ENCODE measurements at regions not wholly inside any gene's neighbourhood (a gene's known extent, or its start where the extent isn't known, plus 50 kb on each side); places are given as distances from the start of the nearest gene placed in this dataset.

DNA sequence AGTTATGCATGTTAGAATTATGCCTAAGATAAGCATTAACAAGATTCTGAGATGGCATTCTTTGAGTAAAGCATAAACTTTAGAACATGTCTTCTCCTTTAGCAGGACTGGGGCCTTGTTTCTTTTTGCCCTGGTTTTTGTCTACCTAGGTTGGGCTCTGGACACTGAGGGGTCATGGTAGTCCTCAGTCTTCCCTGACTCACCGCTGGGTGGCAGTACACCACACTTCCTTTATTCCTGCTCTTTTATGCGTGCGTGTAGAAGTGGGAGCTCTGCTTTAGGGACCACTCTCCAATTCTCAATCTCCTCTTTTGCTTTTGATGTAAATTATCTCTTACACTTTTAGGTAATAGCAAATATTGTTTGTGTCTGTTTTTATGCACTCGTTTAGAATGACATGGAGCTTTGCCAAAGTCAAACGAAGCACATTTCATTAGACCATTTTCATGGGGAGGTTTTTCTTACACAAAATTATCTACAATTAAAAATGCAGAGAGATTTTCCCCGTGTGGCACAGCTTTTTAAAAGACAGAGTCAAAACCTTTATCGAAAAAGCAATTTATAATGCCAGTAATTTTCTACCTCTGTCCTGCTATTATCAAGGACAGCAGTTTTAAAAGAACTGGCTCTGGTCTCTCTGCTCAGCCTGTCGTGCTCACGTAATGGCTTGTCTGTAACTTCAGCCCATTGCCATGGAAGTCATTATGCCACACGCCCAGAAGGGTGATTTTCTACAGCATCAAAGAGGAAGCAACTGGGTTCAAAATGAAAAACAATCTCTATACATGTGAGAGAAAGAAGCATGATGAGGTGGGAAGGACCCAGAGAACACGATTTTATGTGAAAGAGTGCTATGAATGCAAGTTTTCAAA is 413.9 kb downstream of the COG6 start:
- H3K27ac Mint-ChIP-seq, result peak overlapping the region; percentile 22 to 88 (median 64)
- peak overlapping the region; percentile 34 to 86 (median 68) for H3K4me3 Mint-ChIP-seq
- CTCF ChIA-PET, result interaction anchor here (0.6 to 4.8 kb wide), 37 partner anchors 8 to 721 kb away, joined by 3 to 59 read pairs (median 4); partner anchors contain the start of gene FOXO1

DNA sequence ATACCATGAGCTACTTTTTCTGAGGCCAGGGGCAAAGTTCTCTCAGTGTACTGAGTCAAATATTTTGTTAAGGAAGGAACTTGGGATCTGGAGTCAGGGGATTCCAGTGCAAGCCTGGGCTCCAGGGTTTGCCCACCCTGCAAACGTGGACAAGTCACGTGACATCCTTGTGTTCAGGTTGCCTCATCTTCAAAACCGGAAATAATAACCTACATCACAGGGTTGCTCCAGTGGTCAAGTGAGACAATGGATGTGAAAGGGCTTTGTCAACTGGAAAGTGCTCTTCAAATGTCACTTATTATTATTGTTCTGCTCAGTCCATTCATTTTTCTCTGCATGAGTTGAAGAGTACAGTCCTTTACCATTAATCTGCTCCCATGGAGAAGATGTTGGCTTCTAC is 414.9 kb downstream of the COG6 start:
- Mint-ChIP-seq H3K27me3 (no peaks in the 10 kb centered on the region), H3K36me3 (peaks cover 0 to 1% (median 0%) of the 10 kb centered on the region in 5 donors), H3K9me3 (no peaks in the 10 kb centered on the region), H3K4me1 (peaks cover 6 to 50% (median 34%) of the 10 kb centered on the region in 7 donors), H3K27ac (peak overlapping the region in 3 of 9 donors; percentile 47 to 67 (median 49)), H3K4me3 (peak overlapping the region in 6 of 10 donors; percentile 19 to 77 (median 30))
- H3K27me3 ChIP-seq (ENCODE audit: control insufficient read depth in 2 of 2, insufficient read depth in 2 of 2, low read length in 2 of 2), result no peaks in the 10 kb centered on the region
- ATAC-seq, result no peak
- peaks cover 0 to 22% of the 10 kb centered on the region in 2 donors for H3K4me1 ChIP-seq (ENCODE audit: control insufficient read depth in 2 of 2, insufficient read depth in 2 of 2, low read length in 2 of 2)
- intact Hi-C loops (cut with micrococcal nuclease), result no loop called here
- ChIA-PET POLR2A (interaction anchor here (0.8 to 1.8 kb wide), 3 partner anchors 117 to 417 kb away, joined by 3 to 11 read pairs (median 3); no protein-coding TSS in a partner anchor), CTCF (interaction anchor here (0.7 to 4.8 kb wide), 11 partner anchors 9 to 611 kb away, joined by 3 to 59 read pairs (median 5); partner anchors contain the start of gene FOXO1)
- no peaks in the 10 kb centered on the region for H3K36me3 ChIP-seq (ENCODE audit: control insufficient read depth in 2 of 3, insufficient read depth in 3 of 3, low read length in 3 of 3)
- DNase-seq, result no peak
- H3K27ac ChIP-seq (ENCODE audit: low read depth, low read length), result no peak overlapping the region
- H3K9me3 ChIP-seq (ENCODE audit: control insufficient read depth in 2 of 3, low read length in 3 of 3), result no peaks in the 10 kb centered on the region
- no peak overlapping the region for H3K4me3 ChIP-seq (ENCODE audit: low read length)

More for the DNA sequence above, 413.9 kb downstream of the COG6 start:
- H3K36me3 ChIP-seq (ENCODE audit: control insufficient read depth in 2 of 3, insufficient read depth in 3 of 3, low read length in 3 of 3), result no peaks in the 10 kb centered on the region
- POLR2A ChIA-PET, result interaction anchor here (0.7 to 1.8 kb wide), 10 partner anchors 58 to 599 kb away, joined by 3 to 11 read pairs (median 4); no protein-coding TSS in a partner anchor
- H3K4me1 ChIP-seq (ENCODE audit: control insufficient read depth in 2 of 2, insufficient read depth in 2 of 2, low read length in 2 of 2), result peaks cover 0 to 22% of the 10 kb centered on the region in 2 donors
- H3K27ac ChIP-seq (ENCODE audit: low read depth, low read length), result no peak overlapping the region
- Mint-ChIP-seq H3K4me1 (peaks cover 6 to 44% (median 29%) of the 10 kb centered on the region in 7 donors), H3K27me3 (no peaks in the 10 kb centered on the region), H3K36me3 (peaks cover 0 to 1% (median 0%) of the 10 kb centered on the region in 5 donors), H3K9me3 (no peaks in the 10 kb centered on the region)
- no peaks in the 10 kb centered on the region for H3K9me3 ChIP-seq (ENCODE audit: control insufficient read depth in 2 of 3, low read length in 3 of 3)
- intact Hi-C loops (cut with micrococcal nuclease), result loop anchor here (1.0 to 10.0 kb wide), 15 partner anchors 118 to 708 kb away; partner anchors contain the start of gene FOXO1 (in 2 of the 2)
- no peak overlapping the region for H3K4me3 ChIP-seq (ENCODE audit: low read length)
- DNase-seq (peak; percentile 46 to 76 (median 64)), ATAC-seq (peak; percentile 96)
- H3K27me3 ChIP-seq (ENCODE audit: control insufficient read depth in 2 of 2, insufficient read depth in 2 of 2, low read length in 2 of 2), result no peaks in the 10 kb centered on the region

DNA sequence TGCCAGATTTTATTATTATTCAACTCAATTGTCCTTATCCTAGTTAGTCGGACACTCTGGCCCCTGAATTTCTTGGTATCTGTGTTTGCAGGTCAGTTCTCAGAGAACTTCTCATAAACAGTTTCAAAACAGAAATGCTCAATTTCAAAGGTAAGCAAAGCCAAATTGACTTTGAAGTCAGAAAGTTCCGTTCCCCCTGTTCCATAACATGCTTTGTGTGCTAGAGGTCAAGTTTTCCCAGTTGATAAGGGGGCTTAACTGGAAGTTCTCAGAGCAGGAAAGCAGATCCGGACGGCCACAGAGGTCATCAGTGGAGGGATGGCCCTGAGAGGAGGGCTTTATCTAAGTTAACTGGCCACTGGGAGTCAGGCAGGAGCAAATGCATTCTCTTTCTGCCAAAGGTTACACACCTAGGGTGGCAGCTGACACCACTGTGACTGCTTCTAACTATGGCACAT is 417.2 kb downstream of the COG6 start:
- POLR2A ChIA-PET, result no interaction called here
- no peak overlapping the region for H3K27ac Mint-ChIP-seq

GRCh38 chr13:40074338-40074737 is 418.9 kb downstream of the COG6 start:
- H3K36me3 Mint-ChIP-seq, result peaks cover 0 to 3% (median 0%) of the 10 kb centered on the region in 5 donors
- Histone ChIP-seq H3K4me1 (ENCODE audit: control insufficient read depth in 2 of 2, insufficient read depth in 2 of 2, low read length in 2 of 2) (peaks cover 0 to 18% of the 10 kb centered on the region in 2 donors), H3K4me3 (ENCODE audit: low read length) (no peak overlapping the region), H3K9me3 (ENCODE audit: control insufficient read depth in 2 of 3, low read length in 3 of 3) (no peaks in the 10 kb centered on the region), H3K27me3 (ENCODE audit: control insufficient read depth in 2 of 2, insufficient read depth in 2 of 2, low read length in 2 of 2) (no peaks in the 10 kb centered on the region), H3K36me3 (ENCODE audit: control insufficient read depth in 2 of 3, insufficient read depth in 3 of 3, low read length in 3 of 3) (no peaks in the 10 kb centered on the region), H3K27ac (ENCODE audit: low read depth, low read length) (no peak overlapping the region)
- no peak overlapping the region for H3K27ac Mint-ChIP-seq
- peaks cover 0 to 5% (median 0%) of the 10 kb centered on the region in 11 donors for H3K9me3 Mint-ChIP-seq
- no peak for DNase-seq
- no peaks in the 10 kb centered on the region for H3K27me3 Mint-ChIP-seq
- intact Hi-C loops (cut with micrococcal nuclease), result no loop called here
- no peak overlapping the region for H3K4me3 Mint-ChIP-seq
- peaks cover 11 to 71% (median 40%) of the 10 kb centered on the region in 7 donors for H3K4me1 Mint-ChIP-seq
- ChIA-PET POLR2A (no interaction called here), CTCF (no interaction called here)
- ATAC-seq, result no peak

More for the DNA sequence above, 417.2 kb downstream of the COG6 start:
- Histone ChIP-seq H3K36me3 (ENCODE audit: control insufficient read depth in 2 of 3, insufficient read depth in 3 of 3, low read length in 3 of 3) (no peaks in the 10 kb centered on the region), H3K4me3 (ENCODE audit: low read length) (no peak overlapping the region), H3K27me3 (ENCODE audit: control insufficient read depth in 2 of 2, insufficient read depth in 2 of 2, low read length in 2 of 2) (no peaks in the 10 kb centered on the region), H3K27ac (ENCODE audit: low read depth, low read length) (no peak overlapping the region), H3K9me3 (ENCODE audit: control insufficient read depth in 2 of 3, low read length in 3 of 3) (no peaks in the 10 kb centered on the region), H3K4me1 (ENCODE audit: control insufficient read depth in 2 of 2, insufficient read depth in 2 of 2, low read length in 2 of 2) (peaks cover 0 to 22% of the 10 kb centered on the region in 2 donors)
- Mint-ChIP-seq H3K9me3 (peaks cover 0 to 2% (median 0%) of the 10 kb centered on the region in 11 donors), H3K4me1 (peaks cover 11 to 68% (median 33%) of the 10 kb centered on the region in 7 donors), H3K4me3 (no peak overlapping the region), H3K36me3 (peaks cover 0 to 2% (median 0%) of the 10 kb centered on the region in 5 donors), H3K27me3 (no peaks in the 10 kb centered on the region)
- ATAC-seq (no peak), DNase-seq (no peak)
- CTCF ChIA-PET, result no interaction called here
- intact Hi-C loops (cut with micrococcal nuclease), result no loop called here

DNA sequence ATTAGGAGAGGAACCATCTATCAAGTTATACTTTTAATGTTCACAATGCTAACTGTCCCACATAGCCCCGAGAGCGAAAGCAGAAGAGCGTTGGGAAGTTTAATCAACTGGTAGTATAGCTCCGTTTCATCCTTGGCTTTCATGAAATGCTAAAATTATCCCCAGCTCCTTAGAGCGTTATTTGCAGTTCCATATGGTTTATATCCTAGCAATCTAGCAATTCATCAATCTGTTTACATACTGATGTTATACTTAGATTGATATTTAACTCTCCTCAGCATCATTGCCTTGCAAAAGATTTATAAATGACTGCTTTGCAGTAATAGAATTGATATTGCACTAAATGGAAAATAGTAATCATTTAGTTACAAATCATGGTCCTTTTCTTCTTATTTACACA is 419.8 kb downstream of the COG6 start:
- no peaks in the 10 kb centered on the region for H3K27me3 Mint-ChIP-seq
- Histone ChIP-seq H3K27me3 (ENCODE audit: control insufficient read depth in 2 of 2, insufficient read depth in 2 of 2, low read length in 2 of 2) (no peaks in the 10 kb centered on the region), H3K4me1 (ENCODE audit: control insufficient read depth in 2 of 2, insufficient read depth in 2 of 2, low read length in 2 of 2) (peaks cover 0 to 8% of the 10 kb centered on the region in 2 donors), H3K4me3 (ENCODE audit: low read length) (no peak overlapping the region), H3K27ac (ENCODE audit: low read depth, low read length) (no peak overlapping the region), H3K36me3 (ENCODE audit: control insufficient read depth in 2 of 3, insufficient read depth in 3 of 3, low read length in 3 of 3) (no peaks in the 10 kb centered on the region), H3K9me3 (ENCODE audit: control insufficient read depth in 2 of 3, low read length in 3 of 3) (no peaks in the 10 kb centered on the region)
- POLR2A ChIA-PET, result interaction anchor here (0.7 kb wide), 1 partner anchor 74 kb away, joined by 4 read pairs; no protein-coding TSS in a partner anchor
- peaks cover 7 to 61% (median 31%) of the 10 kb centered on the region in 7 donors for H3K4me1 Mint-ChIP-seq
- ATAC-seq (no peak), DNase-seq (no peak)
- CTCF ChIA-PET, result interaction anchor here (0.5 to 0.9 kb wide), 2 partner anchors 607 to 615 kb away, joined by 3 to 4 read pairs; no protein-coding TSS in a partner anchor
- peaks cover 0 to 5% (median 0%) of the 10 kb centered on the region in 5 donors for H3K36me3 Mint-ChIP-seq
- intact Hi-C loops (cut with micrococcal nuclease), result no loop called here
- no peak overlapping the region for H3K4me3 Mint-ChIP-seq
- peaks cover 0 to 5% (median 0%) of the 10 kb centered on the region in 11 donors for H3K9me3 Mint-ChIP-seq
- H3K27ac Mint-ChIP-seq, result peak overlapping the region in 1 of 9 donors; percentile 5

GRCh38 chr13:40076765-40077362 is 421.4 kb downstream of the COG6 start:
- ChIA-PET CTCF (interaction anchor here (1.5 kb wide), 1 partner anchor 7 kb away, joined by 7 read pairs; no protein-coding TSS in a partner anchor), POLR2A (no interaction called here)
- Histone ChIP-seq H3K27ac (ENCODE audit: low read depth, low read length) (no peak overlapping the region), H3K4me3 (ENCODE audit: low read length) (no peak overlapping the region), H3K4me1 (ENCODE audit: control insufficient read depth in 2 of 2, insufficient read depth in 2 of 2, low read length in 2 of 2) (no peaks in the 10 kb centered on the region), H3K36me3 (ENCODE audit: control insufficient read depth in 2 of 3, insufficient read depth in 3 of 3, low read length in 3 of 3) (no peaks in the 10 kb centered on the region), H3K27me3 (ENCODE audit: control insufficient read depth in 2 of 2, insufficient read depth in 2 of 2, low read length in 2 of 2) (no peaks in the 10 kb centered on the region), H3K9me3 (ENCODE audit: control insufficient read depth in 2 of 3, low read length in 3 of 3) (no peaks in the 10 kb centered on the region)
- intact Hi-C loops (cut with micrococcal nuclease), result no loop called here
- peaks cover 0 to 3% (median 0%) of the 10 kb centered on the region in 5 donors for H3K27me3 Mint-ChIP-seq
- ATAC-seq, result no peak
- H3K4me1 Mint-ChIP-seq, result peaks cover 0 to 46% (median 20%) of the 10 kb centered on the region in 7 donors
- H3K36me3 Mint-ChIP-seq, result peaks cover 0 to 8% (median 0%) of the 10 kb centered on the region in 5 donors
- peak overlapping the region in 1 of 9 donors; percentile 5 for H3K27ac Mint-ChIP-seq
- DNase-seq, result no peak
- H3K4me3 Mint-ChIP-seq, result no peak overlapping the region
- peaks cover 0 to 12% (median 0%) of the 10 kb centered on the region in 11 donors for H3K9me3 Mint-ChIP-seq

Measured in naive thymus-derived CD4-positive, alpha-beta T cell (primary cell).